ENCODE measurements at regions not wholly inside any gene's neighbourhood (a gene's known extent, or its start where the extent isn't known, plus 50 kb on each side); places are given as distances from the start of the nearest gene placed in this dataset.

- Histone ChIP-seq H3K79me2 (ENCODE audit: control insufficient read depth, low read length) (no peaks in the 10 kb centered on the region), H3K9me2 (replicated peaks; ENCODE audit: control insufficient read depth, low read length) (no peaks in the 10 kb centered on the region), H3K27ac (ENCODE audit: low read depth, low read length) (no peak overlapping the region), H3K27me3 (ENCODE audit: control insufficient read depth, low read length) (no peaks in the 10 kb centered on the region), H3K36me3 (ENCODE audit: control insufficient read depth, low read length) (no peaks in the 10 kb centered on the region), H3K4me3 (ENCODE audit: low read length) (no peak overlapping the region), H3F3A (ENCODE audit: control insufficient read depth, insufficient read depth) (no peaks in the 10 kb centered on the region), H4K20me1 (ENCODE audit: control insufficient read depth, insufficient read depth, low read depth, low read length) (no peaks in the 10 kb centered on the region), H3K4me2 (ENCODE audit: low read length) (no peak overlapping the region), H3K9me3 (ENCODE audit: control insufficient read depth, insufficient read depth, low read length) (no peaks in the 10 kb centered on the region), H3K4me1 (ENCODE audit: control insufficient read depth, low read length) (no peaks in the 10 kb centered on the region)
- TF ChIP-seq EZH2phosphoT487 (IDR thresholded peaks at IDR 0.05; ENCODE audit: borderline replicate concordance, low read length) (no peak), CTCF (IDR thresholded peaks at IDR 0.05; ENCODE audit: low read depth, low read length, poor library complexity, severe bottlenecking) (no peak)
Measured at GRCh38 chr11:91813263-91813662, 411.4 kb upstream of the FAT3 start.

GRCh38 chr11:91810871-91811270 is 413.7 kb upstream of the FAT3 start:
- Histone ChIP-seq H3K79me2 (ENCODE audit: control insufficient read depth, low read length) (no peaks in the 10 kb centered on the region), H3F3A (ENCODE audit: control insufficient read depth, insufficient read depth) (no peaks in the 10 kb centered on the region), H3K27ac (ENCODE audit: low read depth, low read length) (no peak overlapping the region), H3K4me1 (ENCODE audit: control insufficient read depth, low read length) (no peaks in the 10 kb centered on the region), H3K9me3 (ENCODE audit: control insufficient read depth, insufficient read depth, low read length) (no peaks in the 10 kb centered on the region), H3K36me3 (ENCODE audit: control insufficient read depth, low read length) (no peaks in the 10 kb centered on the region), H3K4me2 (ENCODE audit: low read length) (no peak overlapping the region), H3K27me3 (ENCODE audit: control insufficient read depth, low read length) (no peaks in the 10 kb centered on the region), H3K9me2 (replicated peaks; ENCODE audit: control insufficient read depth, low read length) (no peaks in the 10 kb centered on the region), H3K4me3 (ENCODE audit: low read length) (no peak overlapping the region), H4K20me1 (ENCODE audit: control insufficient read depth, insufficient read depth, low read depth, low read length) (no peaks in the 10 kb centered on the region)
- TF ChIP-seq CTCF (IDR thresholded peaks at IDR 0.05; ENCODE audit: low read depth, low read length, poor library complexity, severe bottlenecking) (no peak), EZH2phosphoT487 (IDR thresholded peaks at IDR 0.05; ENCODE audit: borderline replicate concordance, low read length) (no peak)

GRCh38 chr11:91805293-91805692 is 419.3 kb upstream of the FAT3 start:
- TF ChIP-seq EZH2phosphoT487 (IDR thresholded peaks at IDR 0.05; ENCODE audit: borderline replicate concordance, low read length) (no peak), CTCF (IDR thresholded peaks at IDR 0.05; ENCODE audit: low read depth, low read length, poor library complexity, severe bottlenecking) (no peak)
- H3K79me2 ChIP-seq (ENCODE audit: control insufficient read depth, low read length): no peaks in the 10 kb centered on the region
- H3K9me3 ChIP-seq (ENCODE audit: control insufficient read depth, insufficient read depth, low read length): no peaks in the 10 kb centered on the region
- H3K4me3 ChIP-seq (ENCODE audit: low read length): no peak overlapping the region
- no peaks in the 10 kb centered on the region for H3K4me1 ChIP-seq (ENCODE audit: control insufficient read depth, low read length)
- H3K27me3 ChIP-seq (ENCODE audit: control insufficient read depth, low read length): no peaks in the 10 kb centered on the region
- H4K20me1 ChIP-seq (ENCODE audit: control insufficient read depth, insufficient read depth, low read depth, low read length): no peaks in the 10 kb centered on the region
- no peak overlapping the region for H3K4me2 ChIP-seq (ENCODE audit: low read length)
- H3F3A ChIP-seq (ENCODE audit: control insufficient read depth, insufficient read depth): no peaks in the 10 kb centered on the region
- no peak overlapping the region for H3K27ac ChIP-seq (ENCODE audit: low read depth, low read length)
- no peaks in the 10 kb centered on the region for H3K9me2 ChIP-seq (replicated peaks; ENCODE audit: control insufficient read depth, low read length)
- no peaks in the 10 kb centered on the region for H3K36me3 ChIP-seq (ENCODE audit: control insufficient read depth, low read length)

GRCh38 chr11:91804042-91804441 is 420.6 kb upstream of the FAT3 start:
- H3K4me2 ChIP-seq (ENCODE audit: low read length): no peak overlapping the region
- H3F3A ChIP-seq (ENCODE audit: control insufficient read depth, insufficient read depth): no peaks in the 10 kb centered on the region
- no peak overlapping the region for H3K4me3 ChIP-seq (ENCODE audit: low read length)
- no peaks in the 10 kb centered on the region for H3K4me1 ChIP-seq (ENCODE audit: control insufficient read depth, low read length)
- TF ChIP-seq EZH2phosphoT487 (IDR thresholded peaks at IDR 0.05; ENCODE audit: borderline replicate concordance, low read length) (no peak), CTCF (IDR thresholded peaks at IDR 0.05; ENCODE audit: low read depth, low read length, poor library complexity, severe bottlenecking) (no peak)
- H3K36me3 ChIP-seq (ENCODE audit: control insufficient read depth, low read length): no peaks in the 10 kb centered on the region
- no peaks in the 10 kb centered on the region for H3K9me2 ChIP-seq (replicated peaks; ENCODE audit: control insufficient read depth, low read length)
- no peaks in the 10 kb centered on the region for H3K79me2 ChIP-seq (ENCODE audit: control insufficient read depth, low read length)
- no peak overlapping the region for H3K27ac ChIP-seq (ENCODE audit: low read depth, low read length)
- H3K9me3 ChIP-seq (ENCODE audit: control insufficient read depth, insufficient read depth, low read length): no peaks in the 10 kb centered on the region
- H3K27me3 ChIP-seq (ENCODE audit: control insufficient read depth, low read length): no peaks in the 10 kb centered on the region
- H4K20me1 ChIP-seq (ENCODE audit: control insufficient read depth, insufficient read depth, low read depth, low read length): no peaks in the 10 kb centered on the region

Data from DOHH2 (cell line).